WTC11 (cell line): ENCODE measurements at regions not wholly inside any gene's neighbourhood (a gene's known extent, or its start where the extent isn't known, plus 50 kb on each side); places are given as distances from the start of the nearest gene placed in this dataset.

ENCODE experiments used
- AFF4 ChIP-seq: sonication (generic); formaldehyde crosslinking; IDR thresholded peaks from 2 replicates; pipeline ENCODE4 v1.8.1; 2023; ENCODE audit warnings: mild to moderate bottlenecking, missing genetic modification reagents, borderline replicate concordance
- CTCF ChIP-seq: fragments of 200-600 bp; IDR thresholded peaks from 2 replicates; pipeline ENCODE4 v1.8.0; 2022; ENCODE audit warnings: antibody characterized with exemption
- JUN ChIP-seq: sonication (generic); formaldehyde crosslinking; IDR thresholded peaks from 2 replicates; pipeline ENCODE4 v1.8.0; 2023; ENCODE audit warnings: mild to moderate bottlenecking, missing genetic modification reagents
- NR2C2 ChIP-seq: sonication (generic); formaldehyde crosslinking; IDR thresholded peaks from 2 replicates; pipeline ENCODE4 v1.8.0; 2022; ENCODE audit warnings: mild to moderate bottlenecking, missing genetic modification reagents
- PREB ChIP-seq: sonication (generic); formaldehyde crosslinking; IDR thresholded peaks from 2 replicates; pipeline ENCODE4 v1.8.1; 2022; ENCODE audit warnings: mild to moderate bottlenecking, missing genetic modification reagents, moderate library complexity, borderline replicate concordance
- RELA ChIP-seq: sonication (generic); formaldehyde crosslinking; IDR thresholded peaks from 2 replicates; pipeline ENCODE4 v1.8.1; 2022; ENCODE audit warnings: missing genetic modification reagents, mild to moderate bottlenecking, borderline replicate concordance
- TCF7 ChIP-seq: sonication (generic); formaldehyde crosslinking; IDR thresholded peaks from 2 replicates; pipeline ENCODE4 v1.8.0; 2022; ENCODE audit warnings: mild to moderate bottlenecking, low read depth, missing genetic modification reagents, moderate library complexity
- USF1 ChIP-seq: sonication (generic); formaldehyde crosslinking; IDR thresholded peaks from 2 replicates; pipeline ENCODE4 v1.8.0; 2022; ENCODE audit warnings: mild to moderate bottlenecking, missing genetic modification reagents
- USF2 ChIP-seq: sonication (generic); formaldehyde crosslinking; IDR thresholded peaks from 2 replicates; pipeline ENCODE4 v1.8.1; 2023; ENCODE audit warnings: mild to moderate bottlenecking, missing genetic modification reagents, moderate library complexity
- ZBTB21 ChIP-seq: sonication (generic); formaldehyde crosslinking; IDR thresholded peaks from 2 replicates; pipeline ENCODE4 v1.8.1; 2023; ENCODE audit warnings: mild to moderate bottlenecking, missing genetic modification reagents, borderline replicate concordance
- ZNF232 ChIP-seq: sonication (generic); formaldehyde crosslinking; IDR thresholded peaks from 2 replicates; pipeline ENCODE4 v1.8.0; 2022; ENCODE audit warnings: mild to moderate bottlenecking, missing genetic modification reagents
- ZNF423 ChIP-seq: fragments of 250-450 bp; sonication (Bioruptor Pico); IDR thresholded peaks from 2 replicates; pipeline ENCODE4 v2.1.2; 2022; ENCODE audit warnings: mild to moderate bottlenecking, moderate library complexity

GRCh38 chr14:35988972-35989690 is 163.0 kb downstream of the BRMS1L start:
- TF ChIP-seq ZNF423 (CRISPR knock-in tag), result no peak
- TF ChIP-seq CTCF, result no peak
- TF ChIP-seq JUN (CRISPR knock-in tag), result no peak
- no peak for TF ChIP-seq AFF4 (CRISPR knock-in tag)
- TF ChIP-seq TCF7 (CRISPR knock-in tag), result no peak
- TF ChIP-seq RELA (CRISPR knock-in tag), result no peak
- TF ChIP-seq ZBTB21, result no peak
- TF ChIP-seq PREB (CRISPR knock-in tag), result no peak
- no peak for TF ChIP-seq USF2 (CRISPR knock-in tag)
- TF ChIP-seq NR2C2 (CRISPR knock-in tag), result no peak
- TF ChIP-seq ZNF232 (CRISPR knock-in tag), result no peak
- TF ChIP-seq USF1 (CRISPR knock-in tag), result no peak
